Stimulated activated CD4-positive, alpha-beta T cell treated with anti-CD3 and anti-CD28 coated beads, TNF-alpha, amount 100 ng/mL, for 24 hours (primary cell): ENCODE measurements at regions not wholly inside any gene's neighbourhood (a gene's known extent, or its start where the extent isn't known, plus 50 kb on each side); places are given as distances from the start of the nearest gene placed in this dataset.

Experiments
- DNase-seq, 3 experiments: peaks; one replicate each; pipeline ENCODE4 v3.0.0-alpha.2; 2020; ENCODE audit warnings: low read depth in 3 of 3

DNA sequence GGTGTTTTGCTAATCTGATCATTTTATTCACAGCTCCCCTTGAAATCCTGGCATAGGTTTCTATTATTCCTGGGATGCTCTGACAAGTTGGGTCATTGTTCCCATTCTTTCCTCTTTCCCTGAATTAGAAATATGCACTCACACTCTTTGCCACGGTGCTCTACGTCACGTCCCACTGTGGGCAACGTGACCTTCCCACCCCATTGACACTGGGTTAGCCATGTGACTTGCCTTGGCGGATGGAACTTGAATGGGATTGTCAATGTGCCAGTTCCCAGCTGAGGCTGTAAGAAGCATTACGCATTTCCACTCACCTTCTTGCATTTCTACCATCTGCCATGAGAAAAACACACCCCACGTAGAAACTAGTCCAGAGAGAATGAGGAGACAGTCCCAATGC, 492.4 kb downstream of the SHISA9 start:
- DNase-seq, result no peak

DNA sequence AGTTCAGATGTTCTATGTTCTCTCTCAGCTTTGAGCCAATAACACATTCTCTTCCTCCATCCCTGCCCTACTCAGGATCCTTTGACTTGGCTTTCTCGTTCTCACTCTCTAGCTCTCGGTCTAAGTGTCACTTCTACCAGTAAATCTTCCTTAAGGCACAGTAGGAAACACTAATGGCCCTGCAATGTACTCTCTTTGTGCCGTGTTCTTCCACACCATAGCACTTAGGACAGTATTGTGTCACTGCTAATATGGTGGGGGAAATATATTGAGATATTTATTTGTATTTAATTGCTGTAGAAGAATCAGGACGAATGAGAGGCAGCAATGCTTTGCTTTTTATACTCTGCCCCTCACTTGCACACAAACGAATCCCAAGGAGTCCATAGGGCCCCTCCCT, 493.1 kb downstream of the SHISA9 start:
- no peak for DNase-seq

DNA sequence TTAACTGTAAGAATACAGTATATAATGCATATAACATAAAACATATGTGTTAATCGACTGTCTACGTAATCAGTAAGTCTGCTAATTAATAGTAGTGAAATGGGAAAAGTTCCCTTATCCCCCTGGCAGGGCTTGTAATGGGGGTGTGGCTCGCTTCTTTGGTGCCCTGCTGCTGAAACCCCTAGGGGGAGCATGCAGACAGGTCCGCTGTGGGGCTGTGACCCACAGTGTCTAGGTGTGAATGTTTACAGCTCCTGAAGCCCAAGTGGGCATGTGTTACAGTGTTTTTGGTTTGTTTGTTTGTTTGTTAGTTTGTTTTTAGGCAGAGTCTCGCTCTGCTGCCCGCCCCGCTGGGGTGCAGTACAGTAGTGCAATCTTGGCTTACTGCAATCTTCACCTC, 495.7 kb downstream of the SHISA9 start:
- DNase-seq, result no peak

DNA sequence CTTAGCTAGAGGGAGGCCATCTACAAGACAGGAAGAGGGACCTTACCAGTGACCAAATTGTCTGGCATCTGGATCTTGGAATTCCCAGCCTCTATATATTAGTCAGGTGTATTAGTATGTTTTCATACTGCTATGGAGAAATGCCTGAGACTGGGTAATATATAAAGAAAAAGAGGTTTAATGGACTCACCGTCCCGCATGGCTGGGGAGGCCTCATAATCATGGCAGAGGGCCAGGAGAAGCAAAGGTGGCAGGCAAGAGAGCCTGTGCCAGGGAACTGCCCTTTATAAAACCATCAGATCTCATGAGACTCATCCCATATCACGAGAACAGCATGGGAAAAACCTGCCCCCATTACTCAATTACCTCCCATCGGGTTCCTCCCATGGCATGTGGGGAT, 500.2 kb downstream of the SHISA9 start:
- no peak for DNase-seq

DNA sequence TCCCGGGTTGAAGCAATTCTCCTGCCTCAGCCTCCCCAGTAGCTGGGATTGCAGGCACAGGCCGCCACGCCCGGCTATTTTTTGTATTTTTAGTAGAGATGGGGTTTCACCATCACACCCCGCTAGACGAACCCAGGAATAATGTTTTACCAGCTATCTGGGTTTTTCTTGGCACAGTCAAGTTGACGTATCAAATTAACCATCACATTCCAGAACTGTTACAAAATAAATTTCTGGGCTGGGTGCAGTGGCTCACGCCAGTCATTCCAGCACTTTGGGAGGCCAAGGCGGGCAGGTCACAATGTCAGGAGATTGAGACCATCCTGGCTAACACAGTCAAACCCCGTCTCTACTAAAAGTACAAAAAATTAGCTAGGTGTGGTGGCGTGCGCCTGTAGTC, 501.2 kb downstream of the SHISA9 start:
- no peak for DNase-seq

DNA sequence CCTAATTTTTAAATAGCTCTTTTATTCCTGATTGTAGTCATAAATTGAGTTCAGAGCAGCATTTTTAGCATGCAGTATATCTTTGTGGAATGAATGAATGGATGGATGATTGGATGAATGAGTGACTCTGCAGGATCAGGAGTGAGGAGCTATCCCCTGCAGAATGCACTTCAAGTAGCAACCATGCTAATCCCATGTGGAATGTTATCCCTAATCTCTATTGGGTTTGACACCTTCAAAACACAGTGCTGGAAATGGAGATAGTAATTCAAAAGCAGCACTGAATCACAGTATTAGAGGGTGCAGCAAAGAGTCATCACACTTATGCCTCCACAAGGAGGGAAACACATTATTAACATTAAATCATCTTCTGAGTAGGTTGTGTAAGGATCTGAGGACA, 501.9 kb downstream of the SHISA9 start:
- no peak for DNase-seq

DNA sequence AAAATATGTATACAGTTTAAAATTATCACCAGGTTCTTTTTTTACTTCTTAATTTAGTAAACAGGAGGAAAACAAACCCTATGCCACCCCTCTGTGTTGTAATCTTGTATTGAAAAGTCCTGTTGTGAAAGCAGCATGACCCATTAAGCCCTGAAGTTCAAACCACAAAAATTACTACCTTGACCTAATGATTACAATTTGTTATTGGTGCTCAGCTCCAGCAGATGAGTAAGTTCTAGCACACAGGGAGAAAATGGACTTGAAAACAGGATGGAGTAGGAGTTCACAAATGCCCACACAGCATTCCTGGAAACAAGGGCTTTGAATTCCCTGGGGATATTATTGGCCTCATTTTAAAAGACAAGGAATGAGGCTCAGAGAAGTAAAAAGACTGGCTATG, 505.8 kb upstream of the ERCC4 start:
- no peak for DNase-seq

DNA sequence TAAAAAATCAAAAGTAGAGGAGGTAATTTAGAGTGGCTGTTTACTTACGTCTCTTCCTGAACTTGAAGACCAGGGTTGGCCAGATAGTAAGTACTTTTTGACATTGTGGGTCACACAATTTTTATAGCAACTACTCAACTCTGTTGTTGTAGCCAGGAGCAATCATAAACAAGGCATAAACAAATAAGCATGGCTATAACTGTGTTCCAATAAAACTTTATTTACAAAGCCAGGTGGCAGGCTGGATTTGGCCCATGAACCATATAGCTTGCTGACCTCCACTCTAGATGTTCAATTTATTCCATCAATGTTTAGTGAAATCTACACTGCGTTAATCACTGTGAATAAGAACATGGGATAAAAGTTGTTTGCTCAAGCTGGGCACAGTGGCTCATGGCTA, 500.4 kb upstream of the ERCC4 start:
- no peak for DNase-seq

DNA sequence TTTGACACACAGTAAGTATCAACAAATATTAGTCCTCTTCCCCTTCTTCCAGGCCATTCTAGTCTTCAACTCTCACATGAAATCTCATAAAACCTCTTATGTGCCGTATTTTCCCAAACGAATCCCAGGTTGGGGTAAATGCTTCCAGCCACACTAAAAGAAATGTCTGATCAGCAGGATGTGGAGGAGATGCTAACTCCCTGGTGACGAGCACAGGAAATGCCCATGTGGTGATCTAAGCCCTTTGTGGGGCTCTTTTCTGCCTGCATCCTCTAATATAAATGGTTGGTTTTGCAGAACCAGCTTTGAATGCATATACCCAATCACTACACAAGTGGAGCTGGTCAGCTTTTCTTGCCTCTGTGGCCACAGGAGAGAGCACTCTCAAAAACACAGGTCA, 498.2 kb upstream of the ERCC4 start:
- no peak for DNase-seq

DNA sequence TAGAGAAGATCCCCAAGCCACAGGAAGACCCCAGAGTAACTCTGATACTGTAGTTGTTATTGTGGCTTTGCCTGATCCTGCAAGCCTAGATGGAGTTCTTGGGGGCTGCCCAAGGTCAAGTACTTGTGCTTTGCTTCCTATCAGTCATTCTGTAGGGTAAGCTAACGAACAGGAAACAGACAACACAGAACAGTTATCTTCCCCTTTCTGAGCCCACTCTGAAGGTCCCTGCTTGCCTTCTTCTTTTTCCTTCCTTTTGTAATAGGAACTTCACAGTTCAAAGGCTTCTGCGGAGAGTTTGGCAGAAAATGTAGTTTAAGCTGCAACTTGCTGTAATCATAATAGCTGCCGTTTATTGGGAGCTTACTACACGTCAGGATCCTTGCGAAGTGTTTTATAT, 494.1 kb upstream of the ERCC4 start:
- no peak for DNase-seq

DNA sequence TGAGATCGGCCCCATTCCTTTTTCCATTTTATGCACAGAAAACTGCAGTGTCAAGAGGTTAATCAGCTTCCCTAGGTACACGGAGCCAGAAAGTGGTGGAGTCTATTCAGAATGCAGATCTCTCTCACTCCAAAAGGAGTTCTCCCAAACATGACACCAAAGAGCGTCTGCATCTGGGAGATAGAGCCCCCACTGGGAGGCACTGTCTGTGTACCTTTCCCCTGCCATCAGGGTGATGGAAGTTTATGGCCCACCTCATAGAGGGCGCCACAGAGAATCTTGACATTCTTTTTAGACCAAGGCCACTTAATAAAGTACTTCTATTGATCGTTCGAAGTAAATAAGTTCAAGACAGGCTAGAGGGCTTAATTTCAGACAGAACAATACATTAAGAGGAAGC, 493.7 kb upstream of the ERCC4 start:
- DNase-seq, result no peak

DNA sequence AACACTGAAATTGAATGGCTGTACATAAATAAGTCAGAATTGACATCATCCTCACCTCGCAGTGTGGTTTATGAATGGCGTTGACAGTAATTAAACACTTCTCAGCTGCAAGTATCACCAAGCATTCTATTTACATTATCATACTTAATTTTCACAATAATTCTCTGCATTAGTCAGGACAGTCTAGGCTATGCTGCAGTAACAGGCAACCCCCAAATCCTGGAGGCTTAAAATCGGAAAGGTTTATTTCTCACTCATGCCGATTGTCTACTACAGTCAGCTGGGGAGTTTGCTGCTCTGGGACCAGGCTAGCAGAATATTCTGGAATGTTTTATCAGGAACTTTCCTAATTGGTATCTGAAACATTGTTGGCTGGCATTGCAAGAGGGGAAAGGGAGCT, 493.2 kb upstream of the ERCC4 start:
- no peak for DNase-seq

DNA sequence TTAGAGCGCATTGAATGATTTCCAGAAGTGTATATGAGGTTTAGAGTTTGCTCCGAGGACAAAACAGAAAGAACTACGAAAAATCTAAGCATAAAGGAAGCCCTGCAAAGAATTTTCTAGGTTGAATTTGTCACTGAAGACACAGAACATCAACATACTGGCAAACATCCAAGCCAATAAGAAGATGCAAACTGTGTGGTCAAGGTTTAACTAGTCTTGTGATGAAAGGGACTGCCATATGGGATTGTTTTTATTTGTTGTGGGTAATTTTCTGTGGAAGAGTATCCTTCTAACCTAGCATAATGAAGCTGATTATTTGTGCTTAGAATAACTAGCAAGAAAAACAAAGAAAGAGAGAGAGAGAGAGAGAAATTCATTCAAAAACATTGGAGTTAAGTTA, 492.0 kb upstream of the ERCC4 start:
- DNase-seq, result no peak

DNA sequence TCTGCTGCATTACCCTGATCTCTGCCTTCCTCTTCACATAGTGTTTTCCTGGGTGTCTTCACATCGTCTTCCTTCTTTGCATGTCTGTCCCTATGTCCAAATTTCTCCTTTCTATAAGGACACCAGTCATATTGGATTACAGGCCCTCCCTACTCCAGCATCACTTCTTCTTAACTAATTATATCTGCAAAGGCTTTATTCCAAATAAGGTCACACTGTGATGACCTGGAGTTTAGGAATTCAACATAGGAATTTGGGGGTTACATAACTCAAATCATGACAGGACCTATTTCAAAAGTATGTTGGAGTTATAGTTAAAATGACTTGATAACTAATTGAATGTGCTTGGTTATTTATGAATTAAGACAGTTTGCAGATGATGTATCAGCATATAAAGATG, 490.5 kb upstream of the ERCC4 start:
- no peak for DNase-seq

DNA sequence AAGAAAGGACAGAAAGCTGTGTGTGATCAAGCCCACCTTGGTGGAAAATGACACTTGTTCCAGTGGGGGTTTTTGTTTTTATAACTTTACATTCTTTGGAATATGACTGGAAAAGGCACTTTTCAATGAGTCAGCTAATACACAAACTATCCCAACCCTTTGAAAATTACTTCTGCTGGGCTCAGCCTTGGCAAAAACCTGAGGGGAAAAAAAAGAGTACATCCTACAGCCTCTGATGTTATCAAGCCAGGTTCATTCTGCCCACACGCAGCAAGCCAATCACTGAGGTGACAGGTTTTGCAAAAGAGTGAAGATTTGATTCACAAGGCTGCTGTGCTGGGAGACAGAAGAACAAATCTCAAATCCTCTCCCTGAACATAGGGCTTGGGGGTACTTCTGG, 484.5 kb upstream of the ERCC4 start:
- no peak for DNase-seq

DNA sequence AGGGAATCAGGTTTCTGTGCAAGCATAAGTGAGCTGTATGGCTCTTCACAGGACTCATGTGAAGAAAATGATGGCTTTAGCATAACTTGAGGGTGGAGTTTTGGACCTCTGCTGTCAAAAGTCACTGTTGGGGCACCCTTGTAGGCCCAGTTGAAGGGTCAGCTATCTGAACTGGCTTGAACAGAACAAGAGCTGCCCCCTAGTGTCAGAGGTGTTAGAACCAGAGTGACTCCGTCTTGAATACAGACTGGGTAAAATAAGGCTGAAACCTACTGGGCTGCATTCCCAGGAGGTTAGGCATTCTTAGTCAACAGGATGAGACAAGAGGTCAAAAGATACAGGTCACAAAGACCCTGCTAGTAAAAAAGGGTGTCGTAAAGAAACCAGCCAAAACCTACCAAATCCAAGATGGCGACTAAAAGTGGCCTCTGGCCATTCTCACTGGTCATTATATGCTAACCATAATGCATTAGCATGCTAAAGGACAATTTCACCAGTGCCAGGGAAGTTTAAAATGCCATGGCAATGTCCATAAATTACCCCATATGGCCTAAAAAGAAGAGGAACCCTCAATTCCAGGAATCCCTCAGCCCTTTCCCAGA, 484.0 kb upstream of the ERCC4 start:
- no peak for DNase-seq

DNA sequence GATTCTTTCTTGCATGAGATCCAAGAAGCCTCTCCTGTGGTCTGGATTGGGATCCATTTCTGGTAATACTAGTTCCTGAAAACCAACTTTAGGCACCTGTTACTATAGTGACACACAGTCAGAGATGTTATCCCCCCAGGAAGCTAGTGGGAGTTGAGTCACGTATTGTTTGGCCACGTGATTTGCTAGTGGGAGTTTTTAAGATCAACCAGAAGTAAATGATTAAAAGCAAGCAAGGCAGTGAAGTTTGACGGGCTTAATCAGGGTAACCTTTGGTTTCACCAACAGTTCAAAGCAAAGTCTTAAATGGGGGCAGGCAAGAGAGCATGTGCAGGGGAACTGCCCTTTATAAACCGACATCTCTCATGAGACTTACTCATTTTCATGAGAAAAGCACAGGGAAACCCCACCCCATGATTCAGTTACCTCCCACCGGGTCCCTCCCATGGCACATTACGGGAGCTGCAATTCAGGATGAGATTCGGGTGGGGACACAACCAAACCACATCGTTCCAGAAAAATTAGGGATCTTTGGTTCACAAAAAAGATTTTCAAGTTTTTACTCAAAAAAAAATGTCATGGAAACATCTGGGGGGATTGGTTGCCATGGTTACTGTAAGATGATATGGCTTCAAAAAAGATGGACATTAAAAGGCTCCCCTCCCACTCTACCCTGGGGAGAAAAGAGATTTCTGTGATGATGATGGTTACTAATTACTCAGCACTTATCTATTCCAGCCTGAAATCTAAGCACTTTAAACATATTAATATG, 483.1 kb upstream of the ERCC4 start:
- no peak for DNase-seq

DNA sequence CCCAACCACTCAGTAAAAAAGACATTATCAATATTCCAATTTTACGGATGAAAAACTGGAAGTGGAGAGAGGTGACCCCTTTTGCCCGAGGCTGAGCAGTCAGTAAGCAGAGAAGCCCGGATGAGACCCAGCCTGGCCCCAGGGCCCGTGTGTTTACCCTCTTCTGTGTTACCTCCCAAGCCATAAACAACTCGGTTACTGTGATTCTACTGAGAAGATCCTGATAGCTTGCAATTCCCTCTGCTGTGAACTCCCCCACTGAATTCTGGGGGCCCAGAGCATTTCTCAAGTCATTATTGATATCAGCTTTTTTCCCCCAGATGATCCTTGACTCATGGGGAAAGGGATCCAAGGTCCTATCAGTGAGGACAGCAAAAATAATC, 482.6 kb upstream of the ERCC4 start:
- DNase-seq, result no peak

DNA sequence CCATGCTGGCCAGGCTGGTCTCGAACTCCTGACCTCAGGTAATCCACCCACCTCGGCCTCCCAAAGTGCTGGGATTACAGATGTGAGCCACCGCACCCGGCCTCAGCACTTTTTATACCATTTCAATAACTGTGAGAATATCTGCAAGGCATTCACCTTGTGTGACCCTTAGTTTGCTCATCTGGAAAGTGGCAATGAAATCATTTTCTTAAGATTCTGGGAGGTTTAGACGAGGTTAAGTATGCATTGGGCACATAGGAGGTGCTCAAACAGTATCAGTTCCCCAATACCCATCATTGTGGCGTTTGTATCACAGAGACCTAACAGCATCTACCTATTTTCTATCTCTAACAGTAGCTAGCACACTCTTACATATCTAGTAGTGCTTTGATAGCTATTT, 481.9 kb upstream of the ERCC4 start:
- no peak for DNase-seq

DNA sequence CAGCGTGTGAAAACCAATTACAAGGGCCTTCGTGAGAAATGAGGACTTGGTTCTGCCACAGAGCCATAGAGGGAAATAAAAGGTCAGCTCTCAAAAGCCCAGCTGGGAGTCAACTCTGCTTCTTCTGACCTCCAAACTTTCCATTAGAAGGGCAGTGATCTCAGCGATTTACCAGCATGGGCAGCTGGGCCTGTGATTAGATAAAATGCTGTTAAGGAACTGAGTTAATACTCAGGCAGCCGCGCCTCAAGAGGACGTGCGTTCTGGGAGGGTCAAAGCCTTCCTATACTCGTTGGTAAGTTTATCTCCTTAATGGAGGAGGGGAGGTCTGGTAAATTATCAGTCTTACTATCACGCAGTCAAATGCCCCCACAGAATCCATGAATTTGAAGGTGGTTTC, 480.2 kb upstream of the ERCC4 start:
- DNase-seq, result no peak

DNA sequence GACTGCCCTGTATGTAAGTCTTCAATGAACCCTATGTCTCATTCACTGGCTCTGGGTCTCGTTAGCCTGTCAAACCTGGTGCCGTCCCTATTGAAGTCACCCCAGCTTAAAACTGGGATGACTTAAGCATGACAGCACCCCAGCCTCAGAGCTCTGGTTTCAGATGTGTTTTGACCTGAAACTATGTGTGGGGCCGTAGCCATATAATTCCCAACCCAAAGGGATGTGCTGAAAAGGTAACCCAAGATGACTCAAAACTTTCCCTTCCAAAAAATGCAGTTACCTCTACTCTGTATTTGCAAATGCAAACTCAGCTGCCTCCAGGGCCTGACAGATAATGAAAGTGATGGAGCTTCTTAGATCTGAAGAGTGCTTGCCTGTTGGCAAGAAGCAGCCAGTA, 478.3 kb upstream of the ERCC4 start:
- no peak for DNase-seq

DNA sequence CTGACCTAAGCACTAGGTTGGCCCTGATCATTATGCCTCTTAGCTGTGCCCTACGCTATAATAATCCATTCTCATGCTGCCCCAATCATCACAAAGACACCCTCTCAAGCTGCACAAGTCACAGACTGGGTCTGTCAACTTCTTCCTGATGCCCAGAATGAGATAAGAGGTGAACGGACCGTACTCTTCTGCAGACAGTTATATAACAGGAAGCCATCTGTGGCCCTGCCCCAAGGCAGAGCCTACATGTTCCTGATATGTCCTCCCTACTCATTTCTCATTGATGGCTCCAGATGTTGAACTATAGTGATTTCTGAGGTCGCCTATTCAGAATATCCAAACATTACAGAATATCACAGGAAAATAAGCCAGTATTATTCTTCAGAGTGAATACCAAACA, 471.6 kb upstream of the ERCC4 start:
- no peak for DNase-seq

DNA sequence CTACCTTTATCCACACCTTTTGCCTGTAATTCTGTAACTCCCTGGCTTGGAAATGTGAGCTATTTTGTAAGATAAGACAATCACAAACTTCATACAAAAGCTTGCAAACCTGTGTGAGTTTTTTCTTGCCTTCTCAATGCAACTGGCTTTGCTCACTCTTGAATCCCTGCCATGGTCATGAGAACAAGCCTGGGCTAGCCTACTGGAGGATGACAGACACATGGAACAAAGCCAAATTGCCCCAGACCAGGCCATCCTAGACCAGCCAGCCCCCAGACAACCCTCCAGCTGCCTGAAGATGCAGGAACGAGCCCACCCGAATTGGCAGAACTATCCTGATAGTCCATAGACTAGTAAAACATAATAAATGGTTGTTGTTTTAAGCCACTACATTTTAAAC, 466.6 kb upstream of the ERCC4 start:
- no peak for DNase-seq

DNA sequence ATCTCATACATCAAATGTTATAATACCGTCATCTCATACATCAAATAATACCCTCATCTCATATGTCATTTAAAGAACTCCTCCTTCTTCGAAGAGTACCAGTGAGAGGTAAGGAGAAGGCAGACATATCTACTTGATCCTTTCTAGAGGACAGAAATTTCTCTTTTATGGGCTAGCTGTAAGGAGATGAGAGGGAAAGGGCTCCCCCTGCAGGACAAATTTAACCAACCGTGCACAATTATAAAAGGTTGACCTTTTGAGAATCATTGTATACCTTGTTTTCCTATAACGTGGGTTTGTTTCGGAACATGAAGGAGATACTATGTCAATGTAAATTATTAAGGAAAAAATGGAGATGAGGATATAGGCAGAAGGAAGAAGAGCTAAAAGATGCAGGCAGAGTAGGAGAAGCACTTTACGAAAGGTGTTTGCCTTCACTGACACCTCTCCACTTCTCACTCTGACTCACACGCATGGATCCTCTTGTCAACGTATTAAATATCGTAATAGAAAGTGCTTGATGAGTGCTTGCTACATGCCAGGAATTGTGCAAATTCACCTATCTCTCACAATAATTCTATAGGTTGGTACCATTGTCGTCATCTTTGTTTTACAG, 465.9 kb upstream of the ERCC4 start:
- peak in 2 of 3 experiments; percentile 1 to 7 for DNase-seq
